Liver (tissue), 8 donors: ENCODE measurements at regions not wholly inside any gene's neighbourhood (a gene's known extent, or its start where the extent isn't known, plus 50 kb on each side); places are given as distances from the start of the nearest gene placed in this dataset.

Experiments used
- DNase-seq: peaks from one replicate; pipeline ENCODE4 v3.0.0-alpha.2; 2017; ENCODE audit warnings: low spot score
- H3K27ac ChIP-seq, 2 donors: one replicate each; pipeline ENCODE4 v1.7.0; 2013; ENCODE audit warnings: inconsistent platforms in 2 of 2, low read length in 2 of 2, control low read depth in 1 of 2, low read depth in 1 of 2, mild to moderate bottlenecking in 1 of 2
- H3K27me3 ChIP-seq, 4 donors: one replicate each; pipeline versions ENCODE4 v1.6.1 to v1.7.0; 2013; ENCODE audit warnings: low read length in 3 of 4, inconsistent platforms in 1 of 4, mild to moderate bottlenecking in 1 of 4, moderate library complexity in 1 of 4; ENCODE audit not compliant: control insufficient read depth in 4 of 4, insufficient read depth in 4 of 4
- H3K36me3 ChIP-seq, 4 donors: one replicate each; pipeline versions ENCODE4 v1.6.1 to v1.7.0; 2013; ENCODE audit warnings: low read length in 3 of 4, mild to moderate bottlenecking in 3 of 4, low read depth in 1 of 4, moderate library complexity in 1 of 4; ENCODE audit not compliant: control insufficient read depth in 4 of 4, insufficient read depth in 3 of 4
- H3K4me1 ChIP-seq, 4 donors: one replicate each; pipeline versions ENCODE4 v1.6.1 to v1.7.0; 2013; ENCODE audit warnings: low read length in 3 of 4, mild to moderate bottlenecking in 3 of 4, moderate library complexity in 1 of 4; ENCODE audit not compliant: control insufficient read depth in 4 of 4, insufficient read depth in 4 of 4
- H3K4me3 ChIP-seq, 3 donors: one replicate each; pipeline versions ENCODE4 v1.6.1 to v1.7.0; 2013; ENCODE audit warnings: low read length in 3 of 3, control low read depth in 1 of 3, low read depth in 1 of 3, mild to moderate bottlenecking in 1 of 3
- H3K9ac ChIP-seq, 2 donors: one replicate each; pipeline ENCODE4 v1.7.0; 2013; ENCODE audit warnings: low read length in 2 of 2, mild to moderate bottlenecking in 2 of 2, moderate library complexity in 2 of 2, control low read depth in 1 of 2, low read depth in 1 of 2
- H3K9me3 ChIP-seq, 4 donors: one replicate each; pipeline versions ENCODE4 v1.6.1 to v1.7.0; 2013; ENCODE audit warnings: low read length in 3 of 4; ENCODE audit not compliant: control insufficient read depth in 4 of 4
- EGR1 ChIP-seq, 2 donors: IDR thresholded peaks; 2 replicates each; pipeline ENCODE4 v1.6.1; 2016 to 2018; ENCODE audit warnings: antibody characterized with exemption in 2 of 2, low read depth in 2 of 2
- FOXA1 ChIP-seq: IDR thresholded peaks from 2 replicates; pipeline ENCODE4 v1.6.1; 2016; ENCODE audit warnings: antibody characterized with exemption
- FOXA2 ChIP-seq: IDR thresholded peaks from 2 replicates; pipeline ENCODE4 v1.6.1; 2016; ENCODE audit warnings: antibody characterized with exemption
- GABPA ChIP-seq, 2 donors: IDR thresholded peaks in 1 of 2; conservative IDR thresholded peaks in 1 of 2; 2 replicates each; pipeline ENCODE4 v1.6.1; 2016; ENCODE audit warnings: antibody characterized with exemption in 2 of 2, mild to moderate bottlenecking in 1 of 2, moderate library complexity in 1 of 2
- HNF4A ChIP-seq, 2 donors: conservative IDR thresholded peaks; 2 replicates each; pipeline ENCODE4 v1.6.1; 2016; ENCODE audit warnings: antibody characterized with exemption in 2 of 2, mild to moderate bottlenecking in 2 of 2
- JUND ChIP-seq, 2 donors: IDR thresholded peaks; 2 replicates each; pipeline ENCODE4 v1.6.1; 2016; ENCODE audit warnings: antibody characterized with exemption in 2 of 2
- RAD21 ChIP-seq, 2 donors: IDR thresholded peaks; 2 replicates each; pipeline ENCODE4 v1.6.1; 2016; ENCODE audit warnings: antibody characterized with exemption in 2 of 2, mild to moderate bottlenecking in 2 of 2
- RXRA ChIP-seq, 2 donors: IDR thresholded peaks; 2 replicates each; pipeline ENCODE4 v1.6.1; 2017 to 2018; ENCODE audit warnings: antibody characterized with exemption in 2 of 2, mild to moderate bottlenecking in 1 of 2
- SP1 ChIP-seq: IDR thresholded peaks from 2 replicates; pipeline ENCODE4 v1.6.1; 2018; ENCODE audit warnings: antibody characterized with exemption, mild to moderate bottlenecking
- TAF1 ChIP-seq: conservative IDR thresholded peaks from 2 replicates; pipeline ENCODE4 v1.6.1; 2016; ENCODE audit warnings: antibody characterized with exemption, mild to moderate bottlenecking
- YY1 ChIP-seq: IDR thresholded peaks from 2 replicates; pipeline ENCODE4 v1.6.1; 2016; ENCODE audit warnings: antibody characterized with exemption, mild to moderate bottlenecking
- WGBS: extraction: QIAGEN DNeasy Blood & Tissue Kit; methylation state at CpG from one replicate; pipeline ENCODE4 v1.1.7; 2013; 5-methylcytosine and 5-hydroxymethylcytosine counted together
- TF ChIP-seq, protein P1 (sequence below): IDR thresholded peaks from 2 replicates; pipeline ENCODE4 v1.6.1; 2016; ENCODE audit warnings: antibody characterized with exemption
- TF ChIP-seq, protein P2 (sequence below): fragments of 150-350 bp; IDR thresholded peaks from 2 replicates; pipeline ENCODE4 v1.5.1; 2017; ENCODE audit warnings: improper control_type of control experiment, low read depth, low read length; ENCODE audit not compliant: missing input control
- TF ChIP-seq, protein P3 (sequence below): IDR thresholded peaks from 2 replicates; pipeline ENCODE4 v1.6.1; 2016; ENCODE audit warnings: antibody characterized with exemption
- TF ChIP-seq, protein P4 (sequence below): IDR thresholded peaks from 2 replicates; pipeline ENCODE4 v1.6.1; 2016; ENCODE audit warnings: antibody characterized with exemption
- TF ChIP-seq, protein P5 (sequence below): IDR thresholded peaks from 2 replicates; pipeline ENCODE4 v1.6.1; 2016; ENCODE audit warnings: antibody characterized with exemption, mild to moderate bottlenecking
- donor health status: healthy.
- donor health status: healthy.
- donor health status: healthy.
- donor health status: healthy.
- donor health status: healthy.

DNA sequence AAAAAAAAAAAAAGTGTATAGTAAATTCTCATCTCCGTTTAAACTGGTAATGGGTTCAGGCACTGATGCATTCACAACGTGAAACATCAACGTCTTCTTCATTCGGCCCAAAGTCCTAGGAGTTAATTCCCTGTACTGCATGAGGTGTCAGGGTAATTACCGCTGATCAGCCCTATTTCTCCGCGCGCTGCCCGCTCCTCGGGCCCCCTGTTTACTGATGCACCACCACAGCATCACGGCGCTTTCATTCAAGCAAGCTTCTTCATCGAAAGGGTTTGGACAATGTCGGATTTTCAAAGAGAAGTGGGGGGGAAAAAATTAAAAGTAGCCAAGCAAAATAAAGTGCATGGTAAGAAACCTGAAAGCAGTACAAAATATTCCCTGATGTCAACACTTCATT lies 352.0 kb upstream of the POU3F3 start:
- H3K4me3 ChIP-seq = no peak overlapping the region
- TF ChIP-seq FOXA2 = no peak
- TF ChIP-seq TAF1 = no peak
- no peak for TF ChIP-seq JUND (IDR thresholded peaks at IDR 0.05)
- TF ChIP-seq FOXA1 = no peak
- TF ChIP-seq, protein P1, sequence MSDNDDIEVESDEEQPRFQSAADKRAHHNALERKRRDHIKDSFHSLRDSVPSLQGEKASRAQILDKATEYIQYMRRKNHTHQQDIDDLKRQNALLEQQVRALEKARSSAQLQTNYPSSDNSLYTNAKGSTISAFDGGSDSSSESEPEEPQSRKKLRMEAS = no peak
- no peak for TF ChIP-seq YY1
- no peak for TF ChIP-seq SP1
- TF ChIP-seq RXRA (IDR thresholded peaks at IDR 0.05) = no peak
- TF ChIP-seq, protein P2, sequence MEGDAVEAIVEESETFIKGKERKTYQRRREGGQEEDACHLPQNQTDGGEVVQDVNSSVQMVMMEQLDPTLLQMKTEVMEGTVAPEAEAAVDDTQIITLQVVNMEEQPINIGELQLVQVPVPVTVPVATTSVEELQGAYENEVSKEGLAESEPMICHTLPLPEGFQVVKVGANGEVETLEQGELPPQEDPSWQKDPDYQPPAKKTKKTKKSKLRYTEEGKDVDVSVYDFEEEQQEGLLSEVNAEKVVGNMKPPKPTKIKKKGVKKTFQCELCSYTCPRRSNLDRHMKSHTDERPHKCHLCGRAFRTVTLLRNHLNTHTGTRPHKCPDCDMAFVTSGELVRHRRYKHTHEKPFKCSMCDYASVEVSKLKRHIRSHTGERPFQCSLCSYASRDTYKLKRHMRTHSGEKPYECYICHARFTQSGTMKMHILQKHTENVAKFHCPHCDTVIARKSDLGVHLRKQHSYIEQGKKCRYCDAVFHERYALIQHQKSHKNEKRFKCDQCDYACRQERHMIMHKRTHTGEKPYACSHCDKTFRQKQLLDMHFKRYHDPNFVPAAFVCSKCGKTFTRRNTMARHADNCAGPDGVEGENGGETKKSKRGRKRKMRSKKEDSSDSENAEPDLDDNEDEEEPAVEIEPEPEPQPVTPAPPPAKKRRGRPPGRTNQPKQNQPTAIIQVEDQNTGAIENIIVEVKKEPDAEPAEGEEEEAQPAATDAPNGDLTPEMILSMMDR = no peak
- TF ChIP-seq GABPA (IDR thresholded peaks at IDR 0.05 in 1 of 2, conservative IDR thresholded peaks at IDR 0.05 in 1 of 2) = no peak
- no peak for TF ChIP-seq EGR1 (IDR thresholded peaks at IDR 0.05; ENCODE audit: low read depth in 2 of 2)
- no peak for DNase-seq
- WGBS = 89% methylated on average over 14 of the region's 14 CpGs
- H3K4me1 ChIP-seq = no peaks in the 10 kb centered on the region
- no peak overlapping the region for H3K27ac ChIP-seq
- no peaks in the 10 kb centered on the region for H3K36me3 ChIP-seq
- no peaks in the 10 kb centered on the region for H3K9me3 ChIP-seq
- H3K9ac ChIP-seq = no peak overlapping the region
- H3K27me3 ChIP-seq = no peaks in the 10 kb centered on the region

DNA sequence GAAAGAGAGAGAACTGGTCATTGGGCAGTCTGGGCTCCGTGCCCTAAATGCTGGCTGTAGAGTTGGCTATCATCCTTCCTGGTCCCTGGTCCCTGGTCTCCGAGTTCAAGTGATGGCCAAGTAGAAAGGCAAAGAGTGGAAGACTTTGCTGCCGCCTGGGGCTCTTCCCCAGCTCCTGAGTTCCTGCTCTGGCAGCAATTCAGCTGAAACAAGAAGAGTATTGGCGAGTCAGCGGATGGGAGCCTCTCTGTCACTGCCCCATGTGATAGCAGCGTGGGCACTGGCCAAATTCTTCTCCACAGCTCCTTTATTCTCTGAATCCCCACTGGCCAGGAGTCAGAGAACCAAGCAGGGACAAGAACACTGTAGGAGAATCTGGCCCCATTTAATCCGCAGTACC lies 351.0 kb upstream of the POU3F3 start:
- H3K9me3 ChIP-seq = no peaks in the 10 kb centered on the region
- H3K4me3 ChIP-seq = no peak overlapping the region
- H3K4me1 ChIP-seq = no peaks in the 10 kb centered on the region
- 77% methylated on average over 7 of the region's 7 CpGs for WGBS
- H3K27ac ChIP-seq = no peak overlapping the region
- H3K9ac ChIP-seq = no peak overlapping the region
- no peaks in the 10 kb centered on the region for H3K27me3 ChIP-seq
- DNase-seq = no peak
- TF ChIP-seq, protein P1 = no peak
- TF ChIP-seq, protein P3, sequence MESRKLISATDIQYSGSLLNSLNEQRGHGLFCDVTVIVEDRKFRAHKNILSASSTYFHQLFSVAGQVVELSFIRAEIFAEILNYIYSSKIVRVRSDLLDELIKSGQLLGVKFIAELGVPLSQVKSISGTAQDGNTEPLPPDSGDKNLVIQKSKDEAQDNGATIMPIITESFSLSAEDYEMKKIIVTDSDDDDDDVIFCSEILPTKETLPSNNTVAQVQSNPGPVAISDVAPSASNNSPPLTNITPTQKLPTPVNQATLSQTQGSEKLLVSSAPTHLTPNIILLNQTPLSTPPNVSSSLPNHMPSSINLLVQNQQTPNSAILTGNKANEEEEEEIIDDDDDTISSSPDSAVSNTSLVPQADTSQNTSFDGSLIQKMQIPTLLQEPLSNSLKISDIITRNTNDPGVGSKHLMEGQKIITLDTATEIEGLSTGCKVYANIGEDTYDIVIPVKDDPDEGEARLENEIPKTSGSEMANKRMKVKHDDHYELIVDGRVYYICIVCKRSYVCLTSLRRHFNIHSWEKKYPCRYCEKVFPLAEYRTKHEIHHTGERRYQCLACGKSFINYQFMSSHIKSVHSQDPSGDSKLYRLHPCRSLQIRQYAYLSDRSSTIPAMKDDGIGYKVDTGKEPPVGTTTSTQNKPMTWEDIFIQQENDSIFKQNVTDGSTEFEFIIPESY = no peak
- TF ChIP-seq JUND (IDR thresholded peaks at IDR 0.05) = no peak
- no peak for TF ChIP-seq HNF4A (conservative IDR thresholded peaks at IDR 0.05)
- TF ChIP-seq, protein P2 = no peak
- TF ChIP-seq, protein P4, sequence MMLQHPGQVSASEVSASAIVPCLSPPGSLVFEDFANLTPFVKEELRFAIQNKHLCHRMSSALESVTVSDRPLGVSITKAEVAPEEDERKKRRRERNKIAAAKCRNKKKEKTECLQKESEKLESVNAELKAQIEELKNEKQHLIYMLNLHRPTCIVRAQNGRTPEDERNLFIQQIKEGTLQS = no peak
- TF ChIP-seq, protein P5, sequence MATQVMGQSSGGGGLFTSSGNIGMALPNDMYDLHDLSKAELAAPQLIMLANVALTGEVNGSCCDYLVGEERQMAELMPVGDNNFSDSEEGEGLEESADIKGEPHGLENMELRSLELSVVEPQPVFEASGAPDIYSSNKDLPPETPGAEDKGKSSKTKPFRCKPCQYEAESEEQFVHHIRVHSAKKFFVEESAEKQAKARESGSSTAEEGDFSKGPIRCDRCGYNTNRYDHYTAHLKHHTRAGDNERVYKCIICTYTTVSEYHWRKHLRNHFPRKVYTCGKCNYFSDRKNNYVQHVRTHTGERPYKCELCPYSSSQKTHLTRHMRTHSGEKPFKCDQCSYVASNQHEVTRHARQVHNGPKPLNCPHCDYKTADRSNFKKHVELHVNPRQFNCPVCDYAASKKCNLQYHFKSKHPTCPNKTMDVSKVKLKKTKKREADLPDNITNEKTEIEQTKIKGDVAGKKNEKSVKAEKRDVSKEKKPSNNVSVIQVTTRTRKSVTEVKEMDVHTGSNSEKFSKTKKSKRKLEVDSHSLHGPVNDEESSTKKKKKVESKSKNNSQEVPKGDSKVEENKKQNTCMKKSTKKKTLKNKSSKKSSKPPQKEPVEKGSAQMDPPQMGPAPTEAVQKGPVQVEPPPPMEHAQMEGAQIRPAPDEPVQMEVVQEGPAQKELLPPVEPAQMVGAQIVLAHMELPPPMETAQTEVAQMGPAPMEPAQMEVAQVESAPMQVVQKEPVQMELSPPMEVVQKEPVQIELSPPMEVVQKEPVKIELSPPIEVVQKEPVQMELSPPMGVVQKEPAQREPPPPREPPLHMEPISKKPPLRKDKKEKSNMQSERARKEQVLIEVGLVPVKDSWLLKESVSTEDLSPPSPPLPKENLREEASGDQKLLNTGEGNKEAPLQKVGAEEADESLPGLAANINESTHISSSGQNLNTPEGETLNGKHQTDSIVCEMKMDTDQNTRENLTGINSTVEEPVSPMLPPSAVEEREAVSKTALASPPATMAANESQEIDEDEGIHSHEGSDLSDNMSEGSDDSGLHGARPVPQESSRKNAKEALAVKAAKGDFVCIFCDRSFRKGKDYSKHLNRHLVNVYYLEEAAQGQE = no peak
- no peak for TF ChIP-seq RAD21 (IDR thresholded peaks at IDR 0.05)
- H3K36me3 ChIP-seq = no peaks in the 10 kb centered on the region
